NCI-H2227 (cell line): ENCODE measurements at regions not wholly inside any gene's neighbourhood (a gene's known extent, or its start where the extent isn't known, plus 50 kb on each side); places are given as distances from the start of the nearest gene placed in this dataset.

Source experiments
- DNase-seq: peaks from one replicate; lab custom pipeline; 2025; ENCODE audit not compliant: unreplicated experiment; lab: John Stamatoyannopoulos, UW

GRCh38 chr1:91152331-91152730 lies 130.5 kb upstream of the ZNF644 start:
- no peak for DNase-seq

- no peak for DNase-seq
Observed at GRCh38 chr1:91151702-91152101, 129.9 kb upstream of the ZNF644 start.

GRCh38 chr1:91148641-91149069 lies 126.8 kb upstream of the ZNF644 start:
- no peak for DNase-seq

- DNase-seq: no peak
Observed at GRCh38 chr1:91141858-91142257, 120.0 kb upstream of the ZNF644 start.

GRCh38 chr1:91138959-91139358 lies 117.1 kb upstream of the ZNF644 start:
- no peak for DNase-seq

GRCh38 chr1:91137173-91137852 lies 115.5 kb upstream of the ZNF644 start:
- DNase-seq: no peak

GRCh38 chr1:91135799-91136198 lies 114.0 kb upstream of the ZNF644 start:
- no peak for DNase-seq

GRCh38 chr1:91133248-91133647 lies 111.4 kb upstream of the ZNF644 start:
- DNase-seq: no peak

GRCh38 chr1:91130256-91130985 lies 108.6 kb upstream of the ZNF644 start:
- DNase-seq: no peak

GRCh38 chr1:91129458-91129857 lies 107.6 kb upstream of the ZNF644 start:
- no peak for DNase-seq

GRCh38 chr1:91129017-91129416 lies 107.2 kb upstream of the ZNF644 start:
- no peak for DNase-seq

- DNase-seq: no peak
Observed at GRCh38 chr1:91124989-91125417, 103.2 kb upstream of the ZNF644 start.

GRCh38 chr1:91124290-91124985 lies 102.6 kb upstream of the ZNF644 start:
- no peak for DNase-seq

GRCh38 chr1:91123773-91124172 lies 101.9 kb upstream of the ZNF644 start:
- no peak for DNase-seq

GRCh38 chr1:91123319-91123718 lies 101.5 kb upstream of the ZNF644 start:
- no peak for DNase-seq

GRCh38 chr1:91122106-91122717 lies 100.4 kb upstream of the ZNF644 start:
- no peak for DNase-seq

GRCh38 chr1:91121366-91121765 lies 99.5 kb upstream of the ZNF644 start:
- no peak for DNase-seq

- DNase-seq: no peak
Observed at GRCh38 chr1:91120936-91121335, 99.1 kb upstream of the ZNF644 start.

- DNase-seq: no peak
Observed at GRCh38 chr1:91120421-91120820, 98.6 kb upstream of the ZNF644 start.

- DNase-seq: no peak
Observed at GRCh38 chr1:91104712-91105111, 82.9 kb upstream of the ZNF644 start.

- no peak for DNase-seq
Observed at GRCh38 chr1:91101328-91101727, 79.5 kb upstream of the ZNF644 start.
